G401 (cell line): ENCODE measurements at regions not wholly inside any gene's neighbourhood (a gene's known extent, or its start where the extent isn't known, plus 50 kb on each side); places are given as distances from the start of the nearest gene placed in this dataset.
A peak's percentile ranks its signal among the peaks of the same experiment; 100 is the strongest.

ENCODE experiments used
- DNase-seq: peaks from one replicate; pipeline ENCODE4 v3.0.0-alpha.2; 2015; ENCODE audit warnings: low spot score
- in situ Hi-C: cut with HindIII; loops from 2 replicates; pipeline ENCODE4 v1.10.0; 2016; ENCODE audit warnings: low sequenced_read_pairs, mixed read lengths

GRCh38 chr2:41543726-41544125 lies 504.1 kb upstream of the PKDCC start:
- no peak for DNase-seq
- in situ Hi-C loops: no loop called here

- DNase-seq: no peak
- in situ Hi-C loops: no loop called here
These were observed 503.1 kb upstream of the PKDCC start for GRCh38 chr2:41544709-41545108.

GRCh38 chr2:41546031-41546430 lies 501.8 kb upstream of the PKDCC start:
- in situ Hi-C loops: no loop called here
- no peak for DNase-seq

- DNase-seq: no peak
- in situ Hi-C loops: no loop called here
These were observed 479.2 kb upstream of the PKDCC start for GRCh38 chr2:41568648-41569047.

- no peak for DNase-seq
- in situ Hi-C loops: no loop called here
These were observed 475.7 kb upstream of the PKDCC start for GRCh38 chr2:41572154-41572553.

GRCh38 chr2:41576423-41576822 lies 471.4 kb upstream of the PKDCC start:
- DNase-seq: no peak
- in situ Hi-C loops: no loop called here

GRCh38 chr2:41579806-41580205 lies 468.0 kb upstream of the PKDCC start:
- in situ Hi-C loops: no loop called here
- DNase-seq: no peak

GRCh38 chr2:41580806-41581205 lies 467.0 kb upstream of the PKDCC start:
- in situ Hi-C loops: no loop called here
- no peak for DNase-seq

- in situ Hi-C loops: no loop called here
- no peak for DNase-seq
These were observed 452.6 kb upstream of the PKDCC start for GRCh38 chr2:41595240-41595639.

- DNase-seq: no peak
- in situ Hi-C loops: no loop called here
These were observed 450.1 kb upstream of the PKDCC start for GRCh38 chr2:41597680-41598079.

GRCh38 chr2:41598161-41598894 lies 449.5 kb upstream of the PKDCC start:
- DNase-seq: no peak
- in situ Hi-C loops: no loop called here

- DNase-seq: no peak
- in situ Hi-C loops: no loop called here
These were observed 447.4 kb upstream of the PKDCC start for GRCh38 chr2:41600460-41600859.

GRCh38 chr2:41602341-41602740 lies 445.5 kb upstream of the PKDCC start:
- in situ Hi-C loops: no loop called here
- DNase-seq: no peak

GRCh38 chr2:41605311-41605710 lies 442.5 kb upstream of the PKDCC start:
- in situ Hi-C loops: no loop called here
- DNase-seq: no peak

GRCh38 chr2:41605914-41606313 lies 441.9 kb upstream of the PKDCC start:
- in situ Hi-C loops: no loop called here
- no peak for DNase-seq

- peak; percentile 18 for DNase-seq
- in situ Hi-C loops: no loop called here
These were observed 437.2 kb upstream of the PKDCC start for GRCh38 chr2:41610501-41611190.

- in situ Hi-C loops: no loop called here
- no peak for DNase-seq
These were observed 429.1 kb upstream of the PKDCC start for GRCh38 chr2:41618754-41619153.

- no peak for DNase-seq
- in situ Hi-C loops: no loop called here
These were observed 426.7 kb upstream of the PKDCC start for GRCh38 chr2:41621095-41621494.

GRCh38 chr2:41621563-41621962 lies 426.3 kb upstream of the PKDCC start:
- in situ Hi-C loops: no loop called here
- no peak for DNase-seq

GRCh38 chr2:41622301-41622700 lies 425.5 kb upstream of the PKDCC start:
- no peak for DNase-seq

GRCh38 chr2:41626936-41627335 lies 420.9 kb upstream of the PKDCC start:
- in situ Hi-C loops: no loop called here
- no peak for DNase-seq

More at GRCh38 chr2:41622301-41622700, 425.5 kb upstream of the PKDCC start:
- in situ Hi-C loops: no loop called here
